ENCODE measurements at regions not wholly inside any gene's neighbourhood (a gene's known extent, or its start where the extent isn't known, plus 50 kb on each side); places are given as distances from the start of the nearest gene placed in this dataset.

DNA sequence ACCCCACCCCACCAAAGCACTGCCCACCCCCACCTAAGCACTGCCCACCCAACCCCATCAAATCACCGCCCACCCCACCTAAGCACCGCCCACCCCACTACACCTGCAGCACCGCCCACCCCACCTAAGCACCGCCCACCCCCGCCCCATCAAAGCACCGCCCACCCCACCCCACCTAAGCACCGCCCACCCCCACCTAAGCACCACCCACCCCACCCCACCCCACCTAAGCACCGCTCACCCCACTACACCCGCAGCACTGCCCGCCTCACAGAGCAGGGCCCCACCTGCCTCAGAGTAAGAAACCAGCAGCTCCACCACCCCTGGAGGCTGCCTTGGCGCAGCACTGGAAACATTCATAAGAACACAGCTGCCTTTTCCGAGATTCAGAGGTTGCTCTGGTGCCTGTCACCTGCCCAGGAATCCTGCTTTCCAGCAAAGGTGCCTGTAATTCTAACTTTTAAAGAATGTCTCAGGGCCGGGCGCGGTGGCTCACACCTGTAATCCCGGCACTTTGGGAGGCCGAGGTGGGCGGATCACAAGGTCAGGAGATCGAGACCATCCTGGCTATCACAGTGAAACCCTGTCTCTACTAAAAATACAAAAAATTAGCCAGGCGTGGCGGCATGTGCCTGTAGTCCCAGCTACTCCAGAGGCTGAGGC lies 148.2 kb downstream of the BMP7 start:
- no peak overlapping the region for H3K4me3 Mint-ChIP-seq (ENCODE audit: unreplicated experiment)
- H3K27me3 Mint-ChIP-seq (ENCODE audit: insufficient read depth, unreplicated experiment), result peaks cover 27% of the 10 kb centered on the region
- H3K4me1 Mint-ChIP-seq (ENCODE audit: insufficient read depth, unreplicated experiment), result no peaks in the 10 kb centered on the region
- no peaks in the 10 kb centered on the region for H3K36me3 Mint-ChIP-seq (ENCODE audit: insufficient read depth, unreplicated experiment)
- H3K9me3 Mint-ChIP-seq (ENCODE audit: unreplicated experiment), result no peaks in the 10 kb centered on the region
- ChIA-PET CTCF (no interaction called here), POLR2A (interaction anchor here (1.0 kb wide), 1 partner anchor 214 kb away, joined by 3 read pairs; no protein-coding TSS in a partner anchor)
- H3K27ac Mint-ChIP-seq (ENCODE audit: low read depth, unreplicated experiment), result no peak overlapping the region
- intact Hi-C loops (cut with micrococcal nuclease), result no loop called here
- DNase-seq (ENCODE audit: unreplicated experiment), result no peak
- BruUV-seq (replicated peaks), result no TSS peak
- TF ChIP-seq, protein P1, sequence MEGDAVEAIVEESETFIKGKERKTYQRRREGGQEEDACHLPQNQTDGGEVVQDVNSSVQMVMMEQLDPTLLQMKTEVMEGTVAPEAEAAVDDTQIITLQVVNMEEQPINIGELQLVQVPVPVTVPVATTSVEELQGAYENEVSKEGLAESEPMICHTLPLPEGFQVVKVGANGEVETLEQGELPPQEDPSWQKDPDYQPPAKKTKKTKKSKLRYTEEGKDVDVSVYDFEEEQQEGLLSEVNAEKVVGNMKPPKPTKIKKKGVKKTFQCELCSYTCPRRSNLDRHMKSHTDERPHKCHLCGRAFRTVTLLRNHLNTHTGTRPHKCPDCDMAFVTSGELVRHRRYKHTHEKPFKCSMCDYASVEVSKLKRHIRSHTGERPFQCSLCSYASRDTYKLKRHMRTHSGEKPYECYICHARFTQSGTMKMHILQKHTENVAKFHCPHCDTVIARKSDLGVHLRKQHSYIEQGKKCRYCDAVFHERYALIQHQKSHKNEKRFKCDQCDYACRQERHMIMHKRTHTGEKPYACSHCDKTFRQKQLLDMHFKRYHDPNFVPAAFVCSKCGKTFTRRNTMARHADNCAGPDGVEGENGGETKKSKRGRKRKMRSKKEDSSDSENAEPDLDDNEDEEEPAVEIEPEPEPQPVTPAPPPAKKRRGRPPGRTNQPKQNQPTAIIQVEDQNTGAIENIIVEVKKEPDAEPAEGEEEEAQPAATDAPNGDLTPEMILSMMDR (IDR thresholded peaks at IDR 0.05; ENCODE audit: unreplicated experiment), result no peak
